HG03442 (cell line): ENCODE measurements at regions not wholly inside any gene's neighbourhood (a gene's known extent, or its start where the extent isn't known, plus 50 kb on each side); places are given as distances from the start of the nearest gene placed in this dataset.
A peak's percentile ranks its signal among the peaks of the same experiment; 100 is the strongest.
"Not testable (repeated sequence)": the region's sequence is repeated elsewhere in the genome, so short reads cannot be mapped to it uniquely, and the experiment has no call there.

Source experiments
- ATAC-seq: cut with Tn5 transposase; IDR thresholded peaks from one replicate; pipeline ENCODE4 v1.9.1; 2021; ENCODE audit warnings: mild to moderate bottlenecking, moderate library complexity; ENCODE audit not compliant: unreplicated experiment

DNA sequence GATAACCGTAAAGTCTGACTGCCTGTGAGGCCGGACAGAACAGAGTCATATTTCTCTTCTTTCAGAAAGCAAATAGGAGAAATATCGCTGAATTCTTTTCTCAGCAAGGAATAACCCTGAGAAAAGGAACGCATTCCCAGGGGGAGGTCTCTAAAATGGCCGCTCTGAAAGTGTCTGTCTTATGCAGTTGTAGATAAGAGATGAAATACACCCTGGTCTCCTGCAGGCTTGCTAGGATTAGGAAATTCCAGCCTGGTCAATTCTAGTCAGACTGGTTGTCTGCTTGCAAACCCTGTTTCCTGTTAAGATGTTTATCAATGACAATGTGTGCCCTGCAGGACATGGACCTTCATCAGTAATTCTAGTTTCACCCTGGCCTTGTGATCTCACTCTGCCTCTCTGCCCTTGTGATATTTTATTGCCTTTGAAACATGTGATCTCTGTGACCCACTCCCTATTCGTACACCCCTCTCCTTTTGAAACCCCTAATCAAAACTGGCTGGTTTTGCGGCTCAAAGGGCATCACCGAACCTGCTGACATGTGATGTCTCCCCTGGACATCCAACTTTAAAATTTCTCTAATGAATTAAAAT, 934.8 kb upstream of the SPRY2 start:
- ATAC-seq = no peak

DNA sequence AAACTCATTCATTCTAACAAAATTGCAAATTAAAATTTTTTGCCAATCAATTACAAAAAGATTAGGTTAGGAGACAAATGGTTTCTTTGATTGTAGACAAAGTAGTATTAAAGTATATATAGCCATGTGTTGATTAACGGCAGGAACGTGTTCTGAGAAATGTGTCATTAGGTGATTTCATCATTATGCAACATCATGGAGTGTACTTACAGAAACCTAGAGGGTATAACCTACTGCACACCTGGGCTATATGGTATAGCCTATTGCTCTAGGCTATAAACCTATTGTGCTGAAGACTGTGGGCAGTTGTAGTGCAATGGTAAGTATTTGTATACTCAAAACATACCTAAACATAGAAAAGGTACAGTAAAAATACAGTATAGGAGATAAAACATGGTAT, 906.8 kb upstream of the SPRY2 start:
- no peak for ATAC-seq

DNA sequence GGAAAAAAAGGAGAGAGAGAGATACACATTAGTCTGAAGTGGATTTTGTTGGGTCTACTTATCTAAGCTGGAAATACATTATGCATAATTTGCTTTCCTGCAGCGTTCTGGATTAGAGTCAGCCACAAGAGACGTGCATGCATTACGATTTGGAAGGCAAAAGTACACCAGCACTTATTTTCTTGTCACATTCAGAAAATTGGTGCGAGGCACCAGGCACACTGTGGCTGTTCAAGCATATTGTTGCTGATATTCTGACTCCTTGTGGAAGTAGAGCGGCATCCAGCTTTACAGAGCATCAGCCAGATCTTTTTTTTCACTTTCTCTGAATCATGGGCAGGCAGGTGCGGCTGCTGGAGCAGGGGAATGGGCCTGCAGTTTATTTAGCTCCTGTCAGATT, 905.6 kb upstream of the SPRY2 start:
- no peak for ATAC-seq

DNA sequence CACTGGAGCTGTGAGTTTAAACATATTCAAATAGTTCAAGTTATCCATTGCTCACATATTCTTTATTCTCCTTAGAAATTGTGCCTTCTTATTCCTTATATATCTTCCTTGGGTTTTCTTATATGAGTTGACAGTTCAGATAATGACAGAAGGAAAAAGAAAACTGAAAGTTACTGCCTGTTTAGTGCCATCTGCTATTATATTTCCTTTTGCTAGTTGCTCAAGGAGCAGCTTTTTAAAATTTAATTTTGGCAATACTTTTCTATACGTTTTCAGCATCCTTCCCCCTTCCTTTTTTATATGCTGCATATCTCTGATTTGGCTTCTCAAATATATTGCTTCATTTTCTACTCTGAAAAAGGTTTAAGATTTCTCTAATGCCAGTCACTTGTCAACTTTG, 903.1 kb upstream of the SPRY2 start:
- no peak for ATAC-seq

DNA sequence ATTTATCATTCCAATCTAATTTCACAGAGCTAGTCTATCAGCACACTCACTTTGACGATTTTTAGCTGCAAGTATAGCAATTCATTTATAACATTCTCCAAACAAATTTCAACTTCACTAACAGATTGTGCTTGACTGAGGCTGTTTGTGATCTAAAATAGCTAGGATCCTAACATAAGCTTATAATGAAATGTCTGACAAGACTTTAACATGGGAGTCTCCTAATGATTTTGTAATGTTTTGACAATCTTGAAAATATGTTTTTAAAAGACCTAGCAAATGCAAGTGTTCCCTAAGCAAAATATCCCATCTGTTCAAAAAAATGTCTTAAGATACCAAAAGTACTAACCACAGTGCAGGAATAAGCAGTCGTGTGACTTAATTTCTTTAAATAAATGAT, 889.5 kb upstream of the SPRY2 start:
- ATAC-seq = no peak

DNA sequence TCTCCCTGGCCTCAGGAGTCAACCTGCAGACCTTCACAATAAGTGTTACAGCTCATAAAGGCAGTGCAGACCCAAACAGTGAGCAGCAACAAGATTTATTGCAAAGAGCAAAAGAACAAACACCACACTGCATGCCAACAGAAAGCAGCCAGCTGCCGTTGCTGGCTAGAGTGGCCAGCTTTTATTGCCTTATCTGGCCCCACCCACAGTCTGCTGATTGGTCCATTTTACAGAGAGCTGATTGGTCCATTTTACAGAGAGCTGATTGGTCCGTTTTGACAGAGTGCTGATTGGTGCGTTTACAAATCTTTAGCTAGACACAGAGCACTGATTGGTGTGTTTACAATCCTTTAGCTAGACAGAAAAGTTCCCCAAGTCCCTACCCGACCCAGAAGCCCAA, 885.9 kb upstream of the SPRY2 start:
- not testable (repeated sequence) for ATAC-seq

DNA sequence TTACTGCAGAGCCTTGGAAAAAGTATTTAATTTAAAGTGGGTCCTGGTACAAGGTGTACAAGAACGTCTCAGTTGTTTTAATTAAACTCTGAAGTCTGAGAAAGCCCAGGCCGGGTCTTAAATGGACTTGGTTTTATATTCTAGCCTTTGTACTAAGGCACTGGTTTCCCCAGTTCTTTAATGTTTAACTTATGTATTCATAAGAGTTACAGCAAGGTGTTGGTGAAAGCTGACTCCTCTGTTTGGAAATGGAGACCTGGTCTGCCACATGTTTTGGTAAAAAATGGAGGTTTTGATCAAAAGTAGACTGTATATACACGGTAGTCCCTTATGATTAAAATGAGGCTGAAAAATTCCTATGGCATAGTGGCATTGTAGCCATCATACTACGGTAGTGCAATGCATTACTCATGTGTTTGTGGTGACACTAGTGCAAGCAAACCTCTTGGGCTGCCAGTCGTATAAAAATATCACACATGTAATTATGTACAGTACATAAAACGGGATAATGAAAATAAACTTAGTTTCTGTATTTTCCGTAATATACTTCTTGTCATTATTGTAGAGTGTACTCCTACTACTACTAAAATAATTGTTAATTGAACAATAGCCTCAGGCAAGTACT, 883.4 kb upstream of the SPRY2 start:
- no peak for ATAC-seq

DNA sequence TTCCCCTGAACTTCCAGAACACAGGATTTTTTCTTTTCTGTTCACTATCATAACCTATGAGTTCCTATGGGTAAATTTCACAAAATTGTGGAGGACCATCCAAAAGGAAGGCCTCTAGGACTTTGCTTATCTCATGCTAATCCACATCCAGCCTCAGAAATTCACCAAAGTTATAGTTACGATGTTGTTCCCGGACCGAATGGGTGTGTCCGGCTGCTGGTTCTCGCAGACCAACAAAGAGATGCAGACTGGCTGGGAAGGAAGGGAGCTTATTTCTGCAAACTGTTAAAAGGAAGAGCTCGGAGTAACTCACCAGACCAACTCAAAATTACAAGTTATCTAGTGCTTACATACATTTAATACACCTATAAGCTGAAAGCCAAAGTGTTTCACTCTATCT, 882.9 kb upstream of the SPRY2 start:
- ATAC-seq = no peak

DNA sequence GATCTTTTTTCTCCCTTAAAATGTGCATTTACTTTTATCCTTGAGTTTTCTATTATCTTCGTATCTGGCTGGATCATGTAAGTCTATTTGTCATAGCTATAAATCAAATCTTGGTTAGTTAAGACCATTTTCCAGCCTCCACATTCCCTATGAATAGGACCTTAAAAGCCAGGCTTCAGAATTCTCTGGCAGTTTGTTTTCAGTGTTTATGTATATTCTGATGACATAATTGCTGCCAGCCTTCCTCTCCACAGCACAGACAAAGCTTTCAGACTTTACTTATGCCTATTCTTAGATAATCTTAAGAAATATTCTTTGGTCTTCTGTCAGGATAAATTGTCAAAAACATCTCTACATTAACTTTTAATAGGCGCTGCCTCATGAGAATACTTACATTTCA, 870.8 kb upstream of the SPRY2 start:
- no peak for ATAC-seq

DNA sequence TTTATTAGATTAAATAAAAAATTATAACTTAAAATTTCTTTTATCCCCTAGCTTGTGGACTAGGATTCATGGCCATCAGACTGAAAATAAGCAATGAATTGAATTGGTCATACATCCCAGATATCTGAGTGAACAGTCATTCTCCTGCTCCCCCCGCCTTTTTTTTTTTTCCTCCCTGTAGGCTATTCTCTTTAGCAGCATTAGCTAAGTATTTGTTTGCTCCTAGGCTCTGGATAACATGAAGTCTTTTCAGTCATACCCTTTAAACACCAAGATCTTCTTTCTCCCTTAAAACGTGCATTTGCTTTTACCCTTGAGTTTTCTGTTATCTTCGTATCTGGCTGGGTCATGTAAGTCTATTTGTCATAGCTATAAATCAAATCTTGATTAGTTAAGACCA, 866.7 kb upstream of the SPRY2 start:
- no peak for ATAC-seq

DNA sequence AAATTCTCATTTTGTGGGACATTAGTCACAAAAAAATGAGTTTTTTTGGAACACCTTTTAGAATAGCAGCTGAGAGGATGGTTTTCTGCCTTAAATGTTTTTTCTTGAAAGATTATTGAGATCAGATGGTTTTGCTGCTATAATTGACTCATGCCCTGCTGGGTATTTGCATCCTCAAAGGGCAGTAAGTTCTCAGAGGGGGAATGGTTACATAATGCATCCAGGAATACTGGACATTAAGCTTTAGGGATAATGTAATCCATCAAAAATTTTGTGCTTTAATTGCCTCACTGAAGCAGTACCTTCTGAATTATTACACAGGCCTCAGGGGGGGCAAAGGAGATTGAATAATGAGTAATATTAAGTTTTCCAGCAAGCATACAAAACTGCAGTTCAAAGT, 866.3 kb upstream of the SPRY2 start:
- ATAC-seq = no peak

DNA sequence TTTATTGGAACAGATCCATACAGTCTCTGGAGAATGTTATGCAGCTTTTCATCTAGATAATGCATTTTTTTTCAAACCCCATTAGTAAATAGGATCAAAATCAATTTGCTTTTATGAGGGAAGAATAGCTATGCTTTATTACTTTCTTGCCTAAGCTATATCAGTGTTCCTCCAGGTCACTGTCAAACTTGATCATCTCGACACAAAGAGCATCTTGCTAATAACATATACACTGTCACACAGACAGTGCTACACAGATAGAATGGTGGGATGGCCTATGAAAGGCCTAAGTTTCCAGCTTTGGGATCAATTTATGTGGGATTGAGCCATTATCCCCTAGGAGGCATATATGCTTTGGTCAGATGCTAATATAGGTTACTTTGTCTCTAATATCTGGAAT, 862.9 kb upstream of the SPRY2 start:
- ATAC-seq = no peak

DNA sequence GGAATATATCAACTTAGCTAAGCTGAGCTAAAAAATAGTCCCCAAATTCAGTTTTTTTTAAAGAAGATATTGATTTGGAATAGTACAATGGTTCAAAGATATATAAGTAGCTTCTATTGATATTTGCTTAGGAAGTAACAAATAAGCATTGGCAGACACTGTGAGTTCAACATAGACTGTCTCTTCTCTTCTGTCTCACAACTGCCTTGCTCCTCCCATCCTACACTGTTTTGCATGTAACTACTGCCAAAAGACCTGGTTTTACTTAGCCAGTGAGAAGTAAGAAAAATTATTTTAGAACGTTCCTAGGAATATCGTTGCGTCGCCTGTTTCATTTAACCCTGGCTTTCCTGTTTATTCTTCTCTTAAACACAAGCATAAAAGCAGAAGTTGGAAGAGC, 859.0 kb upstream of the SPRY2 start:
- no peak for ATAC-seq

DNA sequence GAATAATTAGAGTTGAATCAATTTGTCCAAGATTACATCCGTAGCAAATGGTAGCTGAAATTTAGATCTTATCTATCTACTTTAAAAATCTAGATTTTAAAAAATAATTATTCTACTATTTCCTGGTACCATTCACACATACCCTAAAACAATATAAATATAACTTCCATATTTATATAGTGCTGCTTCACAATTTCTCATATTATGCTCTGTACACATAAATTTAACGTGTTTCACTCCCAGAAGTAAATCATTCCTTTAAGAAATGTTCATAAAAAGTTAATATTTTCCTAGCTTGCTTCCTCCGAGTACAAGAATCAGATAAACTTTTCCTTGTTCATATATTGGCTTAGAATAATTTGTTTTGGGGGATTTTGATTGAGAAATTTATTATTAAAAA, 857.0 kb upstream of the SPRY2 start:
- no peak for ATAC-seq

DNA sequence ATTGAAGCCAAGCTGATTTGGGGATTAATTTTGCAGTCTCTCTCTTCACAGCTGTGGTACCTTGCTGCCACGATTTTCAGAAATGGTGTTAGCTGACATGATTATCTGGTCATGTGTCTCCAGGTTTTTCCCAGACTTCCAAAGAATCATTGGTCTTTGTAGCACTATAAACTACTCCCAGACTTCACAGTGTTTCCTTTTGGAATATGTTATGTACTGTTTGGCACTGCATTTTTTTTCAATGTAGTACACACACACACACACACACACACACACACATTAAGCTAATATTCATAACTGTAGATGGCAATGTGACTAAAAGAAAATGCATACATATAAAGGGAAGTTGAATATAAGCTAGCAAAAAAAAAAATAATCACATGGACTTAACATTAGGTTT, 856.6 kb upstream of the SPRY2 start:
- no peak for ATAC-seq

DNA sequence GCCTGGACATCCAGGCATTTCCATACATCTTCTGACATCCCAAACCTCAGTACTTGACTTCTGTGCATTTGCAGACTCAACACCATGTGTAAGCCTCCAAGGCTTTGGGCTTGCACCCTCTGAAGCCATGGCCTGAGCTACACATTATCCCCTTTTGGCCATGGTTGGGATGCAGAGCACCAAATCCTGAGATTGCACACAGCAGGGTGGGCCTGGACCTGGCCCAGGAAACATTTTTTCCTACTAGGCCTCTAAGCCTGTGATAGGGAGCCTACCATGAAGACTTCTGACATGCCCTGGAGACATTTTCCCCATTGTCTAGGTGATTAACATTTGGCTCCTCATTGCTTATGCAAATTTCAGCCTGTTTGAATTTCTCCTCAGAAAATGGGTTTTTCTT, 853.4 kb upstream of the SPRY2 start:
- no peak for ATAC-seq

DNA sequence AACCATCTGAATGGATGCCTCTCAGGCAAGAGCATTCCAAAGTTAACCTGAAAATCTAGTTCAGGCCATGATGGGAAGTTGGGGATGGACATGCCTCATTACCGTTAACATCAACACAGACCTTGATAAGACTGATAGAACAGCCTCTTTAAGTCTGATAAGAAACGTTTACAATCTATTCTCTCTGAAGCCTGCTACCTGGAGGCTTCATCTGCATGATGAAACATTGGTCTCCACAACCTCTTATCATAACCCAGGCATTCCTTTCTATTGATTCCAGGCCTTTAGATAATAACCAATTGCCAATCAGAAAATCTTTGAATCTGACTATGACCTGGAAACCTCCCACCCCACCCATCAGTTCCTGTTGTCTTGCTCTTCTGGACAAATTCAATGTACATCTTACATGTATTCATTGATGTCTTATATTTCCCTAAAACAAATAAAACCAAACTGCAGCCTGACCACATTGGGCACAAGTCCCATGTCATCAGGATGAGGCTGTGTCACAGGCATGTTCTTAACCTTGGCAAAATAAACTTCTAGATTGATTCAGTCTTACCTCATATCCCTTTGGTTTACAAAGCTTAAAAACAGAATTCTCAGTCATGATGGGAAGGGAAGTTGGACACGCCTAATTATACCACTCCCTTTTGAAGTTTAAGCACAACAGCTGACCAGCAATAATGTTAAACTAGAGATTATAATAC, 843.8 kb upstream of the SPRY2 start:
- ATAC-seq = no peak

DNA sequence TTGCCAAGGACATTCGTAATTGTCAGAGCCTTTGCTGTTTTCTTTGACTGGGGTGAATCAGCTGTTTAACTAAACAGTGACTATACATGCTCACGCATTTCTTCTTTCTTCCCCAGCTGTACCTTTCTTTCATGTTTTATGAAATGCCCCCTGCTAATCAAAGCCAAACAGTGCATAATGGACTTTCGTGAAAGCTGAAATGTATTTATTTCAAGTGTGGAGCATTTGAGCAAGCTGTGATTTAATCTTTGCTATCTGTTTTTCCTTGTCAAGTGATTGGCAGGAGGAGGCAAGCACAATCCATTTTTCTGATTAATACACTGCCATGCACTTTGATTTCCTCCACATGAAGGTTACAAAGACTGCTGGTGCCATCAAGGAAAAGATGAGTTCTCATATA, 831.7 kb upstream of the SPRY2 start:
- ATAC-seq = no peak

DNA sequence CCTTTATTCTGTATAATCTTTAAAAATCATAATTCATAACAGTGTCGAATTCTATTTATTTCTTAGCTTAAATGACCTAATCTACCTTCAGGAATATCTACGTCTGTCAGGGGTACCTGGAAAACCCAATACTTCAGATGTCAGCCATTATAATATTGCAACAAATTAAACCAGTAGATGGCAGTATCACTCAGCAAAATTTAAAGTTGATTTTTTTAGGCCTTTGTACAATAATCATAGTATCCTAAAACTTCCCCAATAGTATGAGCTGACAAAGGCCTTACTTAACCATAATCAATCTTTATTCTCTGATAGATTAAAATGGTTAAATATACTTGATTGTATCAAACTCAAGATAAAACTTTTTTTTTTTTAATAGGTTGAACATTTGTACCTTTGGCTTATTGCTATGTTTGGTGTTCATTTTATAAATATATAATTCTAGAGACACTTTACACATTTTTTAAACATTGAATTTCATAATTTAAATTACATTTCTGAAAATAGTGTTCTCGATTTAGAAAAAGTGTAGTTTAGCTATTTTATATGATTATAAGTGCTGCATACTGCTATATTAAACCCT, 830.2 kb upstream of the SPRY2 start:
- peak; percentile 67 for ATAC-seq

DNA sequence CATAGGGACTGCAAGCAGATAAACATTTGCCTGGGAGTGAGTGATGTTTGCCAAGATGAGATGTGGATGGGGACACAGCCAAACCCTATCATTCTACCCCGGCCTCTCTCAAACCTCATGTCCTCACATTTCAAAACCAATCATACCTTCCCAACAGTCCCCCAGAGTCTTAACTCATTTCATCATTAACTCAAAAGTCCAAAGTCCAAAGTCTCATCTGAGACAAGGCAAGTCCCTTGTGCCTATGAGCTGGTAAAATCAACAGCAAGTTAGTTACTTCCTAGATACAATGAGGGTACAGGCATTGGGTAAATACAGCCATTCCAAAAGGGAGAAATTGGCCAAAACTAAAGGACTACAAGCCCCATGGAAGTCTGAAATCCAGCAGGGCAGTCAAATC, 822.9 kb upstream of the SPRY2 start:
- not testable (repeated sequence) for ATAC-seq

DNA sequence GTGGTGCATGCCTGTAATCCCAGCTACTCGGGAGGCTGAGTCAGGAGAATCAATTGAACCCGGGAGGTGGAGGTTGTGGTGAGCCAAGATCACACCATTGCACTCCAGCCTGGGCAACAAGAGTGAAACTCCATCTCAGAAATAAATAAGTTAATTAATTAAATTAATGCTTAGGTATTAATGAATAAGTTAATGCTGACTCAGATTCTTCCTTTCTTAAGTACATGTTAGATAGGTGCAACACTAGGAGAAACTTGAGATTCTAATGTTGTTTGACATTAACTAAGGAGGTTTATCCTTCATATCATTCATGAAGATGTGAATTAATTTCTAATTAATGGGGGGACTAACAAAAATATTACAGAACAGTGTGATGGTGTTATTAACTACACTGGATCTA, 812.6 kb upstream of the SPRY2 start:
- no peak for ATAC-seq

DNA sequence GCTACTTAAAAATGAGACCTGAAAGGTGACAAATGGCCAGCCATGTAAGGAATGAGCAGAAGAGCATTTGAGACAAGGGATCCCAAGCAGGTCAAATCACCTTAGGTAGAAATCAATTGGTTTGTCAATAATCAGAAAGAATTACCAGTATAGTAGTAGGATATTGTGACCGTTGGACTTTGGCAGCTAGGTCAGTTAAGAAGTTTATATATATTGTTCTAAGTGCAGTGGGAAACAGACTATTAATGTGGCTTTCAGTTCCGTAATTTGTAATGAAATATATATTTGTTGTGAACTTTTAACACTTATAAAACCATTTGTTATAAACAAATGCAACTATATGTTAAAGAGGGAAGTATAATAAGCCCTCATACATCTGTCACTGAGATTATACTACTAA, 807.9 kb upstream of the SPRY2 start:
- ATAC-seq = no peak
